GM18868 (cell line): ENCODE measurements at regions not wholly inside any gene's neighbourhood (a gene's known extent, or its start where the extent isn't known, plus 50 kb on each side); places are given as distances from the start of the nearest gene placed in this dataset.
"Not testable (repeated sequence)": the region's sequence is repeated elsewhere in the genome, so short reads cannot be mapped to it uniquely, and the experiment has no call there.

ENCODE experiments used
- ATAC-seq: cut with Tn5 transposase; IDR thresholded peaks from one replicate; pipeline ENCODE4 v1.9.1; 2021; ENCODE audit warnings: mild to moderate bottlenecking, moderate library complexity; ENCODE audit not compliant: unreplicated experiment

GRCh38 chr6:77089776-77090175 lies 373.5 kb downstream of the HTR1B start:
- ATAC-seq = no peak

GRCh38 chr6:77087794-77088318 lies 375.4 kb downstream of the HTR1B start:
- not testable (repeated sequence) for ATAC-seq

GRCh38 chr6:77074037-77074713 lies 389.1 kb downstream of the HTR1B start:
- ATAC-seq = peak; percentile 93

GRCh38 chr6:77073410-77073760 lies 389.9 kb downstream of the HTR1B start:
- ATAC-seq = no peak

GRCh38 chr6:77072694-77073409 lies 390.4 kb downstream of the HTR1B start:
- no peak for ATAC-seq

- no peak for ATAC-seq
Measured at GRCh38 chr6:77063494-77063893, 399.8 kb downstream of the HTR1B start.

- ATAC-seq = no peak
Measured at GRCh38 chr6:77055711-77056110, 407.6 kb downstream of the HTR1B start.

GRCh38 chr6:77040568-77041195 lies 422.6 kb downstream of the HTR1B start:
- no peak for ATAC-seq

- no peak for ATAC-seq
Measured at GRCh38 chr6:77038807-77039206, 424.5 kb downstream of the HTR1B start.

- no peak for ATAC-seq
Measured at GRCh38 chr6:77037439-77037838, 425.9 kb downstream of the HTR1B start.

GRCh38 chr6:77036400-77036799 lies 426.9 kb downstream of the HTR1B start:
- ATAC-seq = no peak

- no peak for ATAC-seq
Measured at GRCh38 chr6:77034161-77034560, 429.1 kb downstream of the HTR1B start.

GRCh38 chr6:77030929-77031674 lies 432.2 kb downstream of the HTR1B start:
- ATAC-seq = no peak

- ATAC-seq = no peak
Measured at GRCh38 chr6:77026341-77026740, 436.9 kb downstream of the HTR1B start.

- ATAC-seq = no peak
Measured at GRCh38 chr6:77025736-77026223, 437.5 kb downstream of the HTR1B start.

GRCh38 chr6:77021778-77022177 lies 441.5 kb downstream of the HTR1B start:
- no peak for ATAC-seq

GRCh38 chr6:77021232-77021631 lies 442.1 kb downstream of the HTR1B start:
- no peak for ATAC-seq

GRCh38 chr6:77019081-77019480 lies 444.2 kb downstream of the HTR1B start:
- ATAC-seq = no peak

GRCh38 chr6:77017537-77017936 lies 445.8 kb downstream of the HTR1B start:
- ATAC-seq = no peak

GRCh38 chr6:77015350-77015749 lies 447.9 kb downstream of the HTR1B start:
- no peak for ATAC-seq

- ATAC-seq = no peak
Measured at GRCh38 chr6:77011929-77012545, 451.3 kb downstream of the HTR1B start.
